OCI-LY3 (cell line): ENCODE measurements at regions not wholly inside any gene's neighbourhood (a gene's known extent, or its start where the extent isn't known, plus 50 kb on each side); places are given as distances from the start of the nearest gene placed in this dataset.

Experiments
- H2AFZ ChIP-seq: fragments of 200-600, 300-600 bp; shearing (Covaris generic); 2 replicates; pipeline ENCODE4 v1.6.0; 2014; ENCODE audit warnings: antibody characterized with exemption, low read depth, low read length
- H3K27ac ChIP-seq: fragments of 200-600, 300-600 bp; sonication (generic); 2 replicates; pipeline ENCODE4 v1.5.1; 2014; ENCODE audit warnings: mild to moderate bottlenecking, low read length, moderate library complexity, mixed read lengths
- H3K27me3 ChIP-seq: fragments of 200-600, 300-600 bp; sonication (generic); 2 replicates; pipeline ENCODE4 v1.6.1; 2014; ENCODE audit warnings: low read depth, low read length, mixed read lengths
- H3K36me3 ChIP-seq: fragments of 200-600, 300-600 bp; sonication (generic); replicated peaks from 2 replicates; pipeline ENCODE3; 2014; ENCODE audit warnings: low read depth, low read length, mixed read lengths
- H3K4me1 ChIP-seq: fragments of 300-600, 200-600 bp; sonication (generic); 2 replicates; pipeline ENCODE4 v1.6.1; 2014; ENCODE audit warnings: low read length, mixed read lengths
- H3K4me2 ChIP-seq: fragments of 200-600, 300-600 bp; sonication (generic); 2 replicates; pipeline ENCODE4 v1.6.1; 2014; ENCODE audit warnings: low read length, mixed read lengths
- H3K4me3 ChIP-seq: fragments of 300-600, 200-600 bp; sonication (generic); 2 replicates; pipeline ENCODE4 v1.5.1; 2014; ENCODE audit warnings: antibody characterized with exemption, mild to moderate bottlenecking, low read length, moderate library complexity
- H3K79me2 ChIP-seq: fragments of 300-600, 200-600 bp; shearing (Covaris generic); 2 replicates; pipeline ENCODE4 v1.6.1; 2014; ENCODE audit warnings: mild to moderate bottlenecking, low read length, mixed read lengths
- H3K9ac ChIP-seq: fragments of 300-600, 200-600 bp; shearing (Covaris generic); 2 replicates; pipeline ENCODE4 v1.6.0; 2014; ENCODE audit warnings: mild to moderate bottlenecking, low read length, moderate library complexity
- H3K9me3 ChIP-seq: fragments of 200-600, 300-600 bp; shearing (Covaris generic); 2 replicates; pipeline ENCODE4 v1.6.1; 2014; ENCODE audit warnings: low read length, mixed read lengths; ENCODE audit not compliant: insufficient read depth
- H4K20me1 ChIP-seq: fragments of 200-600, 300-600 bp; sonication (generic); 2 replicates; pipeline ENCODE4 v1.6.1; 2016; ENCODE audit warnings: low read length, mixed read lengths; ENCODE audit not compliant: insufficient read depth
- CTCF ChIP-seq: fragments of 200-600, 300-600 bp; sonication (generic); IDR thresholded peaks from 2 replicates; pipeline ENCODE4 v1.5.1; 2014; ENCODE audit warnings: antibody characterized with exemption, low read length, low read depth
- EZH2phosphoT487 ChIP-seq: fragments of 200-600 bp; shearing (Covaris generic); IDR thresholded peaks from 2 replicates; pipeline ENCODE4 v1.6.1; 2018; ENCODE audit warnings: antibody characterized with exemption, mixed run types, low read depth

GRCh38 chr18:61225336-61225735, 107.9 kb upstream of the CDH20 start:
- no peaks in the 10 kb centered on the region for H3K27me3 ChIP-seq
- no peak overlapping the region for H3K27ac ChIP-seq
- H3K9me3 ChIP-seq: peaks cover 16% of the 10 kb centered on the region
- H3K36me3 ChIP-seq: peaks cover 7% of the 10 kb centered on the region
- H3K4me2 ChIP-seq: no peak overlapping the region
- no peak overlapping the region for H3K9ac ChIP-seq
- peaks cover 9% of the 10 kb centered on the region for H3K4me1 ChIP-seq
- TF ChIP-seq CTCF (no peak), EZH2phosphoT487 (no peak)
- no peaks in the 10 kb centered on the region for H3K79me2 ChIP-seq
- no peaks in the 10 kb centered on the region for H4K20me1 ChIP-seq
- no peak overlapping the region for H3K4me3 ChIP-seq
- H2AFZ ChIP-seq: no peak overlapping the region

- Histone ChIP-seq H3K9me3 (no peaks in the 10 kb centered on the region), H3K4me2 (no peak overlapping the region), H3K9ac (no peak overlapping the region), H3K27ac (no peak overlapping the region), H3K4me1 (no peaks in the 10 kb centered on the region), H2AFZ (no peak overlapping the region), H3K4me3 (no peak overlapping the region), H3K79me2 (no peaks in the 10 kb centered on the region), H3K36me3 (no peaks in the 10 kb centered on the region), H4K20me1 (no peaks in the 10 kb centered on the region), H3K27me3 (no peaks in the 10 kb centered on the region)
- TF ChIP-seq EZH2phosphoT487 (no peak), CTCF (no peak)
Observed at GRCh38 chr18:61236356-61237057, 96.7 kb upstream of the CDH20 start.

DNA sequence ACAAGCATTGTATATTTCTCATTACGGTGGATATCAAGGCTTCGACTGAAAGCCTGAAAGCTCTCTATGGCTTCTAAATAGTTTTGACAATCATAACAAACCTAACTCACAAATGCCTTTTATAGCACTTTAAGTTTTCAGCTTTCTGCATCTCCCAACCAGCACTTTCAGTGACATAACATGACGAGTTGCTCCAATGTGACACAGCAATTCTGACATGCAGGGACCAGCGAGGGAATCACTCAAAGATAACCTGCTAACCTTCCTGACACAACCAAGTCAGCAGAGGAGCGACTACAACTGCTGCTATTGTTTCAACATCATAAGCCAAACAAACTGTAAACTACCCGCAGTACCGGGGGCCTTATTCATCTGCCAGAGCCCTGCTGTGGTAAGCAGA, 95.7 kb upstream of the CDH20 start:
- Histone ChIP-seq H3K27me3 (no peaks in the 10 kb centered on the region), H4K20me1 (no peaks in the 10 kb centered on the region), H3K9me3 (no peaks in the 10 kb centered on the region)

DNA sequence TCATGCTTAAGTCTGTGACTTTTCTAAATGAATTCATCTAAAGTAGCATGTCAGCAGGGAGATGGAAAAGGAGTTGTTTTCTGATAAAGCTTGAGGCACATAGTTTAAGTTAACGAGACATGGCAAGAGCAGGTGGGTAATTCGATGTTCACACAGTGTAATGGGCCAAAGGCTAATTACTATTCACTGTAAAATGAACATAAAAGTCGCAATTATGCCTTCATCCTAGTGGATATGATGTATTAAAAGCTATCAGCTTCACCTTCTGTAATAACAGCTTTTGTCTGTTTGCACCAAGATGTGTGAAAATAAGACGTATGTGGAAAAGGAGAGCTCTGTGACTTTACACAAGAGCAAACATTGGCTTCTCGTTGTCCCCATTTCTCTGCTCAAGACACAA, 94.2 kb upstream of the CDH20 start:
- Histone ChIP-seq H3K27me3 (no peaks in the 10 kb centered on the region), H3K4me1 (no peaks in the 10 kb centered on the region), H3K79me2 (no peaks in the 10 kb centered on the region), H3K4me2 (no peak overlapping the region), H3K9me3 (no peaks in the 10 kb centered on the region), H3K4me3 (no peak overlapping the region), H4K20me1 (no peaks in the 10 kb centered on the region), H3K9ac (no peak overlapping the region), H3K36me3 (no peaks in the 10 kb centered on the region), H3K27ac (no peak overlapping the region), H2AFZ (no peak overlapping the region)
- TF ChIP-seq EZH2phosphoT487 (no peak), CTCF (no peak)

More for the DNA sequence above, 95.7 kb upstream of the CDH20 start:
- H3K27ac ChIP-seq: no peak overlapping the region
- H3K9ac ChIP-seq: no peak overlapping the region
- H2AFZ ChIP-seq: no peak overlapping the region
- no peak overlapping the region for H3K4me2 ChIP-seq
- H3K36me3 ChIP-seq: no peaks in the 10 kb centered on the region
- no peaks in the 10 kb centered on the region for H3K4me1 ChIP-seq
- TF ChIP-seq CTCF (no peak), EZH2phosphoT487 (no peak)
- no peak overlapping the region for H3K4me3 ChIP-seq
- no peaks in the 10 kb centered on the region for H3K79me2 ChIP-seq
